GM21825 (cell line): ENCODE measurements at regions not wholly inside any gene's neighbourhood (a gene's known extent, or its start where the extent isn't known, plus 50 kb on each side); places are given as distances from the start of the nearest gene placed in this dataset.
"Not testable (repeated sequence)": the region's sequence is repeated elsewhere in the genome, so short reads cannot be mapped to it uniquely, and the experiment has no call there.

Source experiments
- ATAC-seq: cut with Tn5 transposase; IDR thresholded peaks from one replicate; pipeline ENCODE4 v1.9.1; 2021; ENCODE audit warnings: mild to moderate bottlenecking, moderate library complexity; ENCODE audit not compliant: unreplicated experiment

GRCh38 chr21:28877318-28877884 lies 115.3 kb downstream of the LTN1 start:
- ATAC-seq = no peak

- no peak for ATAC-seq
These were observed 117.6 kb downstream of the LTN1 start for GRCh38 chr21:28875078-28875477.

- no peak for ATAC-seq
These were observed 120.5 kb downstream of the LTN1 start for GRCh38 chr21:28872218-28872617.

- no peak for ATAC-seq
These were observed 121.2 kb downstream of the LTN1 start for GRCh38 chr21:28871388-28872010.

- ATAC-seq = no peak
These were observed 125.3 kb downstream of the LTN1 start for GRCh38 chr21:28867401-28867800.

GRCh38 chr21:28865488-28866186 lies 127.0 kb downstream of the LTN1 start:
- ATAC-seq = no peak

GRCh38 chr21:28858424-28858823 lies 134.3 kb downstream of the LTN1 start:
- no peak for ATAC-seq

GRCh38 chr21:28857752-28858151 lies 134.9 kb downstream of the LTN1 start:
- ATAC-seq = no peak

- ATAC-seq = no peak
These were observed 136.0 kb downstream of the LTN1 start for GRCh38 chr21:28856588-28857250.

- no peak for ATAC-seq
These were observed 140.0 kb downstream of the LTN1 start for GRCh38 chr21:28852706-28853105.

- ATAC-seq = no peak
These were observed 141.0 kb downstream of the LTN1 start for GRCh38 chr21:28851645-28852044.

- not testable (repeated sequence) for ATAC-seq
These were observed 153.4 kb downstream of the LTN1 start for GRCh38 chr21:28839237-28839636.

- ATAC-seq = not testable (repeated sequence)
These were observed 155.3 kb downstream of the LTN1 start for GRCh38 chr21:28837426-28837825.

GRCh38 chr21:28836588-28836987 lies 156.1 kb downstream of the LTN1 start:
- ATAC-seq = not testable (repeated sequence)

GRCh38 chr21:28834335-28835238 lies 158.1 kb downstream of the LTN1 start:
- ATAC-seq = no peak

GRCh38 chr21:28833609-28834008 lies 159.1 kb downstream of the LTN1 start:
- ATAC-seq = no peak

- no peak for ATAC-seq
These were observed 159.5 kb downstream of the LTN1 start for GRCh38 chr21:28833182-28833581.

GRCh38 chr21:28832715-28833061 lies 160.0 kb downstream of the LTN1 start:
- ATAC-seq = no peak

GRCh38 chr21:28832013-28832714 lies 160.5 kb downstream of the LTN1 start:
- no peak for ATAC-seq

- no peak for ATAC-seq
These were observed 163.7 kb downstream of the LTN1 start for GRCh38 chr21:28828981-28829380.
